ENCODE measurements at regions not wholly inside any gene's neighbourhood (a gene's known extent, or its start where the extent isn't known, plus 50 kb on each side); places are given as distances from the start of the nearest gene placed in this dataset.

GRCh38 chr4:110961066-110961465, 338.2 kb upstream of the PITX2 start:
- no peak for TF ChIP-seq CTCF (conservative IDR thresholded peaks at IDR 0.05; ENCODE audit: low read depth, low read length)
- TF ChIP-seq SMC3 (IDR thresholded peaks at IDR 0.05; ENCODE audit: low read depth, low read length), result no peak
- no peak for TF ChIP-seq POLR2A (IDR thresholded peaks at IDR 0.05; ENCODE audit: low read depth, low read length)
- TF ChIP-seq MXI1 (IDR thresholded peaks at IDR 0.05; ENCODE audit: borderline replicate concordance, low read depth, low read length), result no peak
- no peak for TF ChIP-seq CEBPB (IDR thresholded peaks at IDR 0.05; ENCODE audit: low read depth, low read length)
- no peak for TF ChIP-seq FOS (IDR thresholded peaks at IDR 0.05; ENCODE audit: low read depth, low read length)
- TF ChIP-seq MAFK (IDR thresholded peaks at IDR 0.05; ENCODE audit: low read depth, low read length), result no peak
- TF ChIP-seq USF2 (IDR thresholded peaks at IDR 0.05; ENCODE audit: low read depth, low read length), result no peak
- no peak for TF ChIP-seq RAD21 (IDR thresholded peaks at IDR 0.05; ENCODE audit: low read length)
- no peak for TF ChIP-seq CHD1 (IDR thresholded peaks at IDR 0.05; ENCODE audit: low read depth, low read length)
- no peak for TF ChIP-seq NFE2L2 (IDR thresholded peaks at IDR 0.05; ENCODE audit: low read depth, low read length)
- TF ChIP-seq ELK1 (IDR thresholded peaks at IDR 0.05; ENCODE audit: borderline replicate concordance, low read depth, low read length), result no peak
- no peak for TF ChIP-seq RCOR1 (IDR thresholded peaks at IDR 0.05; ENCODE audit: insufficient replicate concordance, low read length)

Data from IMR-90 (cell line).